ENCODE measurements at regions not wholly inside any gene's neighbourhood (a gene's known extent, or its start where the extent isn't known, plus 50 kb on each side); places are given as distances from the start of the nearest gene placed in this dataset.
"Not testable (repeated sequence)": the region's sequence is repeated elsewhere in the genome, so short reads cannot be mapped to it uniquely, and the experiment has no call there.

DNA sequence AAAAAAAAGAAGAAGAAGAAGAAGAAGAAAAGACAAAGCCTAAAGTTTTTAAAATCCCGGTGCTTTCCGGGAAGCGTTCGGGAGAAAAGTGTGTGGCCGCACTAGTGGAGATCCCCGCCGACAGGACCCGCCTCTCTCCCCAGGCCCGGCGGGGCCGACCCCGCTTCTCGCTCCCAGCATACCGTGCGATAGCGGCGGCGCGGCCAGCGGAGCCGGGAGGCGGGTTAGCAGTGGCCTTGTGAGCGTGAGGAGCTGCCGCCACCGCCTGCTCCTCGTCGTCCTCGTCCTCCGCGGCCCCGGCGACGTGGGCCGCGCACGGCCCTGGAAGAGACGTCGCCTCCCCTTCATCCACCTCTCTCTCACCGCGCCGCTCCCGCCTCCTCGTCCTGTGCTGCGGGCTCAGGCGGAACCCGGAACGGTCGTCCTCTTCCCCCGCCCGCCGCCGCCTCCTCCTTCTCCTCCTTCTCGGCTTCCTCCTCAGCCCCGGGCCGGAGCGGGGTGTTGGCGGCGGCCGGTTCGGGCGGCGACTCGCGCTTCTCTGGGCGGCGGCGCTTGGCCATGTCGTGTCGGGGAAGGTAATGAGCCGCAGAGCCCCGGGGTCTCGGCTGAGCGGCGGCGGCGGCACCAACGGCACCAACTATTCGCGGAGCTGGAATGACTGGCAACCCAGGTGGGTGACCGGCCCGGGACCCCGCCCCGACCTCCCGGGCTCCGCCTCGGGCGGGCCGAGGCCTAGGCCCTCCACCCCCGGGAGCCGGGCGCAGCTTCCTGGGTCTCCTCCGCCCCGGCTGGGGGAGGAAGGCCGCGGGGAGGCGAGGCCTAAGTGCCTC is 62.6 kb upstream of the CDR2 start:
- peak overlapping the region; percentile 63 for H3K4me3 ChIP-seq (ENCODE audit: low read length)
- H3K9me3 Mint-ChIP-seq; H3K9me3 ChIP-seq (ENCODE audit: control insufficient read depth, insufficient read depth, low read length); H3K36me3 ChIP-seq (ENCODE audit: control insufficient read depth, insufficient read depth, low read length); H3K27me3 ChIP-seq (ENCODE audit: control insufficient read depth, insufficient read depth, low read length); intact Hi-C loops (cut with micrococcal nuclease); H3K4me1 ChIP-seq (ENCODE audit: control insufficient read depth, insufficient read depth, low read length); H3K27me3 Mint-ChIP-seq (ENCODE audit: low read depth in 2 of 2); H3K36me3 Mint-ChIP-seq; H3K4me1 Mint-ChIP-seq: not testable (repeated sequence)
- under 1% methylated on average over 81 of the region's 96 CpGs for WGBS (ENCODE audit: insufficient coverage)
- peak; percentile 65 to 77 for DNase-seq
- peak overlapping the region; percentile 93 for H3K27ac Mint-ChIP-seq
- peak overlapping the region; percentile 96 for H3K4me3 Mint-ChIP-seq
- H3K27ac ChIP-seq (ENCODE audit: low read length), result peak overlapping the region; percentile 80
- ATAC-seq, result peak; percentile 78 to 85 (median 83)

DNA sequence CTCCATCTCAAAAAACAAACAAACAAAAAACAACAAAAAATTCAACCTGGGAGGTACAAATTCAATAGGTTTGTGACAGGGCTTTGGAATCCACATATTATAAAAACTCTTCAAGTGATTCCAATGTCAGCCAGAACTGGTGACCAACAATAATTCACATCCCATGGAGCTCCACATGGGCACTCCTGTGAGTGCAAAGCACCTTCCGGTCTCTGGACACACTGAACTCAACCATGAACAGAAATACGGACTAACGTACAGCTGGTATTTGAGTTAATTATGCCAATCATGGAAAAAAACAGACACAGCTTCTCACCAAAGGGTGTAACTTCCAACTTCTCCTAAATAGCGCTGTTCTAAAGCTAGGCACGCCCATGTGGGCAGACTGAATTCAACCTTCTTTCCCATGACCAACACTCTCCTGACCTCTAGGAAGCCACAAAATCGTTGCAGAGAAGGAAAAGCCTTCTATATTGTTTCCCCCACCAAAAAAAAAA is 62.0 kb upstream of the CDR2 start:
- H3K4me1 Mint-ChIP-seq; H3K36me3 ChIP-seq (ENCODE audit: control insufficient read depth, insufficient read depth, low read length); intact Hi-C loops (cut with micrococcal nuclease); H3K36me3 Mint-ChIP-seq; H3K27me3 ChIP-seq (ENCODE audit: control insufficient read depth, insufficient read depth, low read length); DNase-seq; H3K4me1 ChIP-seq (ENCODE audit: control insufficient read depth, insufficient read depth, low read length); H3K9me3 ChIP-seq (ENCODE audit: control insufficient read depth, insufficient read depth, low read length); H3K9me3 Mint-ChIP-seq; H3K27me3 Mint-ChIP-seq (ENCODE audit: low read depth in 2 of 2): not testable (repeated sequence)
- Mint-ChIP-seq H3K4me3 (peak overlapping the region; percentile 96), H3K27ac (peak overlapping the region; percentile 93)
- Histone ChIP-seq H3K27ac (ENCODE audit: low read length) (peak overlapping the region; percentile 80), H3K4me3 (ENCODE audit: low read length) (peak overlapping the region; percentile 63)
- whole genome bisulfite sequencing (ENCODE audit: insufficient coverage), result no CpG with 5 or more reads among the region's 6 CpGs
- peak; percentile 24 to 45 (median 28) for ATAC-seq

DNA sequence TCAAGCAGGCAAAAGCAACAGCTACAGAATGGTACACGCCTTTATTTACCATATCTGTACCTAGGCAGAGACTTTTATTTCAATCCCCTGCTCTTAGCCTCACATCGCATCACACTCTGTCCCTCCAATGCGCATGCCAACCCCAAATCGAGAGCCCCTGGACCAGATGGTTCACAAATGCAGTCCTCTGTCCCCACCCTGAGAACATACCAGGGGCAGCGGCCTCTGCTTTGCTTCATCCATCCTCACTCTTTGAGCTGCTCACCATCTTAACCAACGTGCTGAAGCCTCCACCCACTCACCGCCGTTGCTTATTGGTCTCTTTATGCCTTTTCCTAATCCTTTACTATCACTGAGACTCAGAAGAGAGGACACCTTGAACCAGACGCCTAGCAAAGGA is 56.9 kb upstream of the CDR2 start:
- H3K9me3 ChIP-seq (ENCODE audit: control insufficient read depth, insufficient read depth, low read length); DNase-seq; H3K4me1 ChIP-seq (ENCODE audit: control insufficient read depth, insufficient read depth, low read length); ATAC-seq; H3K4me3 ChIP-seq (ENCODE audit: low read length); H3K4me3 Mint-ChIP-seq; H3K27me3 ChIP-seq (ENCODE audit: control insufficient read depth, insufficient read depth, low read length); intact Hi-C loops (cut with micrococcal nuclease); H3K9me3 Mint-ChIP-seq; H3K27me3 Mint-ChIP-seq (ENCODE audit: low read depth in 2 of 2); H3K36me3 Mint-ChIP-seq; H3K27ac ChIP-seq (ENCODE audit: low read length): not testable (repeated sequence)
- WGBS (ENCODE audit: insufficient coverage), result 88% methylated on average over 6 of the region's 9 CpGs
- peaks cover 9 to 14% of the 10 kb centered on the region in 2 donors for H3K4me1 Mint-ChIP-seq
- H3K27ac Mint-ChIP-seq, result peak overlapping the region; percentile 67 to 79
- peaks cover 13% of the 10 kb centered on the region for H3K36me3 ChIP-seq (ENCODE audit: control insufficient read depth, insufficient read depth, low read length)

DNA sequence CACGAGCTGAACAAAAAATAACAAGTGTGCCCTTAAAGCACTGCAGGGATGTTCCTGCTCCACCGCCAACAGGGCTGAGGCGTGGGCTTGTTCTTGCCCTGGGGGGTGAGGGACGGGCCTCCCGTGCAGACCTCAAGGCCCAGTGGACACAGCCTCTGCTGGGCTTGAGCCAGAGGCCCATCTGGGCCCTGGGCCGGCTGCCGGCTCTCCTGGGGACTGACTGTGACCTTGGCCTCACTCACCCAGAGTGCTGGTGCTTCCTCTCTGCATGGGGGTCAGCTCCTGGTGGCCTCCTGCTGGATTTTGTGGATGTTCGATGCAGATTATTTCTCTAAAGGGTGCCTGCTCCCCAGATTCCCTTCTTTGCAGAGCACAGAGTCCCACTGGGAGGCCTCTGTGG is 54.2 kb upstream of the CDR2 start:
- no peak overlapping the region for H3K4me3 Mint-ChIP-seq
- Histone ChIP-seq H3K27me3 (ENCODE audit: control insufficient read depth, insufficient read depth, low read length) (no peaks in the 10 kb centered on the region), H3K36me3 (ENCODE audit: control insufficient read depth, insufficient read depth, low read length) (peaks cover 27% of the 10 kb centered on the region), H3K4me1 (ENCODE audit: control insufficient read depth, insufficient read depth, low read length) (peaks cover 7% of the 10 kb centered on the region), H3K4me3 (ENCODE audit: low read length) (no peak overlapping the region), H3K27ac (ENCODE audit: low read length) (no peak overlapping the region), H3K9me3 (ENCODE audit: control insufficient read depth, insufficient read depth, low read length) (no peaks in the 10 kb centered on the region)
- H3K9me3 Mint-ChIP-seq, result no peaks in the 10 kb centered on the region
- no peak overlapping the region for H3K27ac Mint-ChIP-seq
- intact Hi-C loops (cut with micrococcal nuclease), result no loop called here
- no peaks in the 10 kb centered on the region for H3K27me3 Mint-ChIP-seq (ENCODE audit: low read depth in 2 of 2)
- ATAC-seq, result no peak
- peaks cover 9 to 14% of the 10 kb centered on the region in 2 donors for H3K4me1 Mint-ChIP-seq
- 93% methylated on average over 8 of the region's 8 CpGs for WGBS (ENCODE audit: insufficient coverage)
- peaks cover 6% of the 10 kb centered on the region for H3K36me3 Mint-ChIP-seq
- TF ChIP-seq, protein P1, sequence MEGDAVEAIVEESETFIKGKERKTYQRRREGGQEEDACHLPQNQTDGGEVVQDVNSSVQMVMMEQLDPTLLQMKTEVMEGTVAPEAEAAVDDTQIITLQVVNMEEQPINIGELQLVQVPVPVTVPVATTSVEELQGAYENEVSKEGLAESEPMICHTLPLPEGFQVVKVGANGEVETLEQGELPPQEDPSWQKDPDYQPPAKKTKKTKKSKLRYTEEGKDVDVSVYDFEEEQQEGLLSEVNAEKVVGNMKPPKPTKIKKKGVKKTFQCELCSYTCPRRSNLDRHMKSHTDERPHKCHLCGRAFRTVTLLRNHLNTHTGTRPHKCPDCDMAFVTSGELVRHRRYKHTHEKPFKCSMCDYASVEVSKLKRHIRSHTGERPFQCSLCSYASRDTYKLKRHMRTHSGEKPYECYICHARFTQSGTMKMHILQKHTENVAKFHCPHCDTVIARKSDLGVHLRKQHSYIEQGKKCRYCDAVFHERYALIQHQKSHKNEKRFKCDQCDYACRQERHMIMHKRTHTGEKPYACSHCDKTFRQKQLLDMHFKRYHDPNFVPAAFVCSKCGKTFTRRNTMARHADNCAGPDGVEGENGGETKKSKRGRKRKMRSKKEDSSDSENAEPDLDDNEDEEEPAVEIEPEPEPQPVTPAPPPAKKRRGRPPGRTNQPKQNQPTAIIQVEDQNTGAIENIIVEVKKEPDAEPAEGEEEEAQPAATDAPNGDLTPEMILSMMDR (IDR thresholded peaks at IDR 0.05), result no peak
- DNase-seq, result no peak

DNA sequence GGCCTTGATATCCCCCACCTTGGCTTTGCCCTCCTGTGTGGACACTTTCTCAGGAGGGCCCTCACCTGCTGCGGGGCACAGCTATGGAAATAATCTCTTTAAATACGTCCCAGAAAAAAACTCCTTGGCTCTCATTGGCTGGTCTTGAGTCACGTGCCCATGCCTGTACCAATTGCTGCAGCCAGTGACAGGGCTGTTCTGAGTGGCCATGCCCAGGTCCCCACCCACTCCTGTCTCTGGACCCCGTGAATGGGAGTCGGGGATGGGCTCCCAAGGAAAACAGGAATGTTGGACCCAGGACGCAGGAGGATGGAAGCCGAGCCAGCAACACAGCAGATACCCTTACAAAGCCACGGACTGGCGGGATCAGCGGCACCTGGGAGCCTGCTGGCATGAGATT is 53.1 kb upstream of the CDR2 start:
- peaks cover 6% of the 10 kb centered on the region for H3K36me3 Mint-ChIP-seq
- ATAC-seq, result no peak
- H3K4me1 Mint-ChIP-seq, result peaks cover 9 to 14% of the 10 kb centered on the region in 2 donors
- DNase-seq, result no peak
- H3K4me3 ChIP-seq (ENCODE audit: low read length), result no peak overlapping the region
- H3K27ac ChIP-seq (ENCODE audit: low read length), result no peak overlapping the region
- no peak overlapping the region for H3K4me3 Mint-ChIP-seq
- TF ChIP-seq, protein P1 (IDR thresholded peaks at IDR 0.05), result no peak
- intact Hi-C loops (cut with micrococcal nuclease), result no loop called here
- H3K27me3 ChIP-seq (ENCODE audit: control insufficient read depth, insufficient read depth, low read length), result no peaks in the 10 kb centered on the region
- no peak overlapping the region for H3K27ac Mint-ChIP-seq
- WGBS (ENCODE audit: insufficient coverage), result 96% methylated on average over 10 of the region's 10 CpGs
- peaks cover 27% of the 10 kb centered on the region for H3K36me3 ChIP-seq (ENCODE audit: control insufficient read depth, insufficient read depth, low read length)
- H3K4me1 ChIP-seq (ENCODE audit: control insufficient read depth, insufficient read depth, low read length), result peaks cover 7% of the 10 kb centered on the region
- no peaks in the 10 kb centered on the region for H3K27me3 Mint-ChIP-seq (ENCODE audit: low read depth in 2 of 2)
- H3K9me3 ChIP-seq (ENCODE audit: control insufficient read depth, insufficient read depth, low read length), result no peaks in the 10 kb centered on the region
- no peaks in the 10 kb centered on the region for H3K9me3 Mint-ChIP-seq
